NCI-H526 treated with DMSO at 0.1 percent for 48 hours (cell line): ENCODE measurements at regions not wholly inside any gene's neighbourhood (a gene's known extent, or its start where the extent isn't known, plus 50 kb on each side); places are given as distances from the start of the nearest gene placed in this dataset.
A peak's percentile ranks its signal among the peaks of the same experiment; 100 is the strongest.

ENCODE experiments used
- DNase-seq: peaks from one replicate; lab custom pipeline; 2025; lab: John Stamatoyannopoulos, UW

DNA sequence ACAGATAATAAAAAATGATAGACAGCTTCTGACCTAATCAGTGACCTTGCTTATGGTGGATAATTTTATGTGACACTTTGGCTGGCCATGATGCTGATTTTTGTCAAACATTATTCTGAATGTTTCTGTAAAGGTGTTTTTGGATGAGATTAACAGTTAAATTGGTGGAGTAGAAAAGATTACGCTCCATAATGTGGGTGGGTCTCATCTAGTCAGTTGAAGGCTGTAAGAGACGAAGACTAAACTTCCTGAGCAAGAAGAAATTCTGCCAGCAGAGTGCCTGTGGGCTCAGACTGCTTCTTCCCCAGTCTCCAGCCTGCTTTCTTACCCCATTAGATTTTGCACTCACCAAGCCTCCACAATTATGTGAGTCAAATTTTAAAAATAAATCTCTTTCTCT is 214.9 kb upstream of the ITGA4 start:
- no peak for DNase-seq

DNA sequence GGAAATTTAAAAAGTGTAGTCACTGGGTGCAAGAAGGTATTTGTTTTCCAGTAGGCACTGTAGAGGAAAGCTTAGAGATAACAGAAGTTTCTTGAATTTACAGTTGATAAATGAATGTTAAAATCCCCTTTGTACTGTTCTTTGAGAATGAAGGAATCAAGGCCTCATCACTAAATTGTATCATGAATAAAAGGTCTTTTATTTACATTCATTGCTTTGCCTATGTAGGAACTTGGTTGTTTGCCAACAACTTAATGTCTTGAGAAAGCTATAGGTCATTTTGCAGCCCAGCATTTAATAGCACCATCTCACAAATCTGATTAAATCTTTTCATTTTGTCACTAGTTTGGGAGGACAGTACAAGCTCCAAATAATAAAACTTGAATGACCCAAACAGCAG is 213.9 kb upstream of the ITGA4 start:
- DNase-seq, result no peak

DNA sequence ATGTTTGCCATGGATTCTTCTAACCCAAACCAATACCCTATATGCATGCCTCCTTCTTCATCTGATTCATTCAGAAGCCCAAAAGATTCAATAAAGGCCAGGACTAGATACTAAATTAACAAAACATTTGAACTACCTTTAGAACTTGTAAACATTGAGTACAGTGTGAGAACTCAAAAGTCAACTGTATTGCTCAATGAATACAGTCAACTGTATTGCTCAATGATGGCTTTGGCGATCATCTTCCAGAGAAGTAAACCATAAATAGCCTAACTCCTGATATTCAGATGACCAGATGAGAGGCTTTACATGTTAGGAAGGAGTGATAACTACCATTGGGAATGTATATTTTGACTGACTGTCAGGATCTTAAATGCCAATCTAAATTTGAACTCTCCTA is 206.5 kb upstream of the ITGA4 start:
- DNase-seq, result no peak

DNA sequence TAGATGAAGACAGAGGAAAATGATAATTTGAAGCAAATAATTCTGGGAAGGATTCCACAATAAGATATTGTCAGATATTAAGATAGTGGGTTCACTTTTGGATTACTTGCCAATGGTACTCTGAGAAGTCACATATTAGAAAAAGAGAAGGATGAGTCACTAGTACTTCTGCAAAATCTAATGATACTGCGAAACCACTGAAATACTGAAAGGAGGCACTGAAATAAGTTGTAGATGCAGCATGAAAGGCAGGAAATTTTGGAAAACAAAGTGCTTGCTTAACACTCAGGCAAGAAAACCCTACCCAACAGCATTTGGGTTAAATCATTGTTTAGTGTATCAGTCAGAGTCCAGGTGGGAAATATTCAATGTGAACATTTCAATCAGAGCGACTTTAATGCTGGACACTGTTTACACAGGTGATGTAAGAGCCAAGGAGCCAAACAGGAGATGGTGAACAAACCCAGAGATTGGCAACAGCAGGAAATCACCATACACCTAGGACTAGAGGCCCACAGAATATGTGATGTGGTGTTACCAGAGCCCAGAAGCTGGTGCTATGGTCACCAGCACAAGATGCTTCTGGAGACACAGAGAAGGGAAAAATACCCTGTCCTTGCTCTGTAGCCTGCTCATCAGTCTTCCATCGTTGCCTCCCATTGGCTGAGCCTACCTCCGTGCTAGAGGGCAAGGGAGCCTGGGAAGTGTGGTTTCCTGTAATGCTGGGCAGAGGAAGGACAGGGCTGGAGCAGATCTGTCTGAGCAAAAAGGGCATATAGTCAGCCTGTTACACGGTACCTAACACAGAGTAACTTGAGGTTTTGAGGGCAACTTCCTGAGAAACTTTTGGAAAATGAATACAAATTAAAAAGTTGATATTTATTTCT is 204.7 kb upstream of the ITGA4 start:
- no peak for DNase-seq

DNA sequence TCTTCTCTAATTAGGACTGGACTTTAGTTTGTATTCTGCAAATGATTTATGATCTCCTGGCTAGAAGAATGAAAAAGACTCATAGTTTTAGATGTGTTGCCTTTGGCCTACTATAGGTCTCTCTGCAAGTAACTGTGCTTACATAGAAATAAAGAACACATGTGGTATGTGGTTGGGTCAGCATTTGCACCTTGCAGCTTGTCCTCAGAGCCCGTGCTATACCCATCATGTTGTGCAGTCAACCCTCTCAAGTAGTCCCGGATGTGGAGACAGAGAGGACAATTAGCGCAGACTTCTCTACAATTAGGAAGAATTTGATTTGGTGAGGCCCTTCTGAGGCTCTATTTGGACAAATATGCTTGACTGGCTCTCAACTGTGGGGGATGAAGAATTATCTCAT is 203.7 kb upstream of the ITGA4 start:
- DNase-seq, result no peak

DNA sequence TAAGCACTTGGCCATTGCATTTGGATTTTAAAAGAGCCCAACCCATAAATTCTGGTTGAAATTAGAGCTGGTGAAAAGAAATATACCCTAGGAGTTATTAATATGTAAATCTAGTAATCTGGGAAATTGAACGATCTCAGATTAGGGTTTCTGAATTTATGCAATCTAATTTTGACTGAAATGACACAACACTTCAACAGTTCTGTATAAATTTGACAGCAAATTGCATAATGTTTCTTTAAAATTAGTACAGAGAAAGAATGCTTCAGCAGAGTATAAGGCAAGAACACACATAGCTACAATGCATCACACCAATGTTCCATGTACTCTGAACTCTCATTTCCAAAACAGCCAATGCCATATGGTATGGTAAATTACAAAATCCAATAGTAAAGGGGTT is 201.5 kb upstream of the ITGA4 start:
- no peak for DNase-seq

DNA sequence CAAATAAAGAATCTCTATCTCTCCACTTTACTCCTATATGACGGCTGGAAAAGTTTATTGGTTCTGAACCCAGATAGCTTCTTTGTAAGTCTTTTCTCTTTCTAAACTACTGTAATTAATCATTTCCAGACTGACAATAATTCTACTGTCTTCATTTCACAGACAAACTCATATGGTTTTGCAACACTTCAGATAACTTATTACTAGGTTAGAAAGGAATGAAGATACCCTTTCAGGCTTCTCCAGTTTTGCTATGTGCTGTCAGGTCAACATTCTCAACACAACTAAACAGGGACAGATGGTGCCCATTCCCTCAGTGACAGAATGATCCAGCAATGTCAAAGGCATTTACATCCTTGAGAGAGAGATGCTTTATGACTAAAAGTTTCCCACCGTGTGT is 198.5 kb upstream of the ITGA4 start:
- no peak for DNase-seq

DNA sequence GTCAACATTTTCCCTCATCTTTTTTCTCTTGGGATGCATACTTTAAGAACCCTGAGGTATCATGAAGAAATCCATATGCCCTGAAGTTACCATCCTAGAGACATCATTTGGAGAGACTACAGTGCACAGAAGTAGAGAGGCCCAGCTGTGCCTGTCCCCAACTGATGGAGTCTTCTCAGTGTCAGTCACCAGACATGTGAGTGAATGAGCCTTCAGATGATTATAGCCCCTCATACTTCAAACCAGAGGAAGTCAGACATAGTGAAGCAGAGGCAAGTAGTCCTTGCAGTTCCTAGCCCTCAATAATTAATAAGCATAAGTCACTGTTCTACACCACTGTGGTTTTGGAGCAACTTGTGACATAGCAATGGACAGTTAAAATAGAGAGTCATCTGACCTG is 194.4 kb upstream of the ITGA4 start:
- no peak for DNase-seq

DNA sequence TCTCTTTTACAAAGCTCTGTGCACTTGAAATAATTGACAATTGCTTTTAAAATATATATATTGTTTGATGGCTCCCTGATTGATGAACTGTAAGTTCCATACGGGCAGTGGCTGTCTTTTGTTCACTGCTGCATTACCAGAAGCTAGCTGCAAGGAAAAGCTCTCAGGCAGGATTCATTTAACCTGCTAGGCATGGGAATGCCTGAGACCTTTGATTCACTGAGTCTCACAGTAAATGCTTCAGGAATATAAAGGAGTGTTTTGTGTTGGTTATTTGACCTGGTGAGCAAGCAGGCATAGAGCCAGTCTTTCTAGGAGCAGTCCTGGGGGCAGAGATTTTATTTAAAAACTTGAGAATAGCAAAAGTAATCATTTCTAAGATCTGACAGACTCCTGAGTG is 193.2 kb upstream of the ITGA4 start:
- no peak for DNase-seq

DNA sequence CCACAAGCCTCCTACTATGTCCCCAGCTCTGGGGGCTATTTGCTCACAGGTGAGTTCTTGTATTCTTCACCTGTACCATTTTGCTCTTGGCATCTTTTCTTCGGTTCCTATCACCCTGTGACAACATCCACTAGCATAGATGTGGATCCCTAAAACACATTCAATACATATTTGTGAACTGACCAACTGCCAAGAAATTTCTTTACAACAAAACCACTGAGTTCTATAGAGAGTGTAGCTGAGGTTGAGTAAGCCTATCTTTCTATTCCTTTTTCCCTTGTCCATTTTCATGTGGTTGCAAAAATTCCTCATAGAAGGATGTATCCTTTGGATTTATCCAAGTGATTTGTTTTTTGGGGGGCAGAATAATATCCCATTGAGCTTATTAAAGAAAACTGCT is 192.7 kb upstream of the ITGA4 start:
- DNase-seq, result no peak

DNA sequence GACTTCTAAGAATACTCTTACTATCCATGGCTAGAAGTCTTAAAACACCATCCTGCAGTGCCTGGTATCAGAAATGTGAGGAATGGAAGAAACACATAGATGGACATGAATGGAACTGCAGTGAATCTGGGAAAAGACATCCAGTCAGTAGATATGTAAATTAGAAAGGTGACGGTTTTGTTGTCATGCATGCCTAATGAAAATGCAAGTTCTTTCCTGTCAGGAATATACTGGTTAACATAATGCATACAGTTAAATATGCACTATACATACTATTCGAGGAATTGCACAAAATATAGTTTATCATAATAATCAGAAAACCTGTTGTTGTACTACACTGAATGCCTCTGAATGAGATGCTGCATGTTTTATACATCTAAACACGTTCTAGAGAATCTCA is 190.6 kb upstream of the ITGA4 start:
- DNase-seq, result peak; percentile 24

DNA sequence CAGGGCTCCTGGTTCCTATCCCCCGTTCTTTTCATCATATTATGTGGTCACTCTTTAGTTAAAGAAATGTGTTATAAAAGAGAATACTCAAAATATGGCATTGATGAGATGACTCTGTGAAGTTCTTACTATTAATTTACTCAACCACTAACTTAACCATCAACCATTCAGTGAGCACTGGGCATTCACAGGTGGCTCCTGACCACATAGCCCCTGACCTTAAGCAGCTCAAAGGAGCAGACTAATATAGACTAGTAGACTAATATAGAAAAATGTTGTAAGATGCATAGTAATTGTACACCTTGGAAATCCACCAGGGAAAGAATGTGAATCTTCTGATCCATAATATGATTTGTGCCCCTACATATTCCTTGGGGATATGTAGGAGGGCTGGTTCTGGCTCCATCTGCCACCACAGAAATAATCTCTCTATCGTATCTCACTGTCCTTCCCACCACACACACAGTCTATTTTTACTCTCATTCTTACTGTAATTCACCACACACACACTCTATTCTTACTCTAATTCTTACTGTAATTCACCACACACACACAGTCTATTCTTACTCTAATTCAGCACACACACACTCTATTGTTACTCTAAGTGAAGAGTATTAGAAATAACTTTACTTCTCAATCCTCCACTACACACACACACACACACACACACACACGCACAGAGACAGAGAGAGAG is 188.9 kb upstream of the ITGA4 start:
- DNase-seq, result no peak

DNA sequence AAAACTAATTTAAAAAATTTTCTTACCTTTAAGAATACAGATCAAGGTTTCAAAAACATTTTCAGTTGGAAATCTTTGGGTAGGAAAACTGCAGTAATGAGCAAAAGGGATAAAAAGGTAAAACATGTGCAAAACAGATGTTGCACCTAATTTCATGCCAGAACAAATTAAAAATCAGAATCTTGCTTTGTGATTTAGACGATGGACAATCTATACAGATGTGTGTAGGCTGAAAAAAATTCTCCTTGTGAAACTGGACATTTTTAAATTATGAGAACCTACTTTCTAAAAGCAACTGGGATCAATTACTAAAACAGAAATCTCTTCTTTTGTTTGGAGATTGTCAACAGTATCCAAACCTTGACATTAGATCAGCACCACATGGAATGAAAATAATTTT is 183.2 kb upstream of the ITGA4 start:
- DNase-seq, result no peak

DNA sequence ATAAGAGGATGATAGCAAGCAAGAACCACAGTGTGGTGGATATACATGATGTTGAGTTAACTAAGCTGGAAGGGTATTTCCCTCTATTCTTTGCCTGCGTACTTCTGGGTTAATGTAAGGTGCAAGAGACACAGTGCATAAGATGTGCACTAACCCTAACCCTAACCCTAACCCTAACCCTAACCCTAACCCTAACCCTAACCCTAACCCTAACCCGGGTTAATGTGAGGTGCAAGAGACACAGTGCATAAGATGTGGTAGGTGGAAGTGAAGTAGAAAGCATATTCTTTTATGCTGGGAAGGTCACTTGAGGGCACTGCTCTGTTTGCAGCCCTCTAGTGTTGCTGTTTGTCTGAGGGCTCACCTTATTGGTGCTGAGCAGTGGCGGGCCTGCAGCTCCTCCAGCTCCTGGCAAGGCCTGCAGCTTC is 181.5 kb upstream of the ITGA4 start:
- no peak for DNase-seq

DNA sequence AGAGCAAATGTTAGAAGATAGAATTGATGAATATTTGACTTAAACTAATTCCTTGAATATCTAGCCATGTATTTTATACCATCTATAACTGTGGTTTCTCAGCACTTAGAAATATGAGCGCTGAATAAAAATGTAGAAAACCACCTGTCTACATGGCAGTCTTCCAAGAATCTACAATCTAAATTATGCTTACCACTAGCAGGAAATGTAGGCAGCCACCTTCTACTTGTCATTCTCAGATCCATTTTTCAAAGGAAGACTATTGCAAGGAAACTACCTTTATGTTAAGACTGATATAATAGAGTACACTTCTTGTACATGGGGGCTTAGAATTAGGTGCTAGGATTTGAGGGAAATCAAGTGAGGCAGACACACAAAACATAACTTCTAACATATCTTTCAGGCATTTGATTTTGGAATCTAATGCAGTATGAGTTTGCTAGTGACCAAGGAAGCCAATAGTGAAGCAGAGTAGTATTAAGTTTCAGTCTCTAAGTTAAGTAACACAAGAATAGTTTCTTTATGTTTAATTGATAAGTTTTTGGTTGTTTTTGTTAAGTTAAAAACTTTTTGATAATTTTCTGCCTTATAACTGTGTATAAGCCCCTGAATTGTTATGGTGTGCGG is 175.9 kb upstream of the ITGA4 start:
- no peak for DNase-seq

DNA sequence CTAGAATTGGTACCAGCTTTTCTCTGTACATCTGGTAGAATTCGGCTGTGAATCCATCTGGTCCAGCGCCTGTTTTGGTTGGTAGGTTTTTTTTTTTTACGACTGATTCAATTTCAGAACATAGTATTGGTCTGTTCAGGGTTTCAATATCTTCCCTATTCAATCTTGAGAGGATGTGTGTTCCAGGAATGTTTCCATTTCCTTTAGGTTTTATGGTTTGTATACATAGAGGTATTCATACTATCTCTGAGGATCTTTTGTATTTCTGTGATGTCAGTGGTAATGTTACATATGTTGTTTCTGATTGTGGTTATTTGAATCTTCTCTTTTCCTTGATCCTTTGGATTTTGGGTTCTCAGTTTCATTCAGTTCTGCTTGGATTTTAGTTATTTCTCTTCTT is 172.1 kb upstream of the ITGA4 start:
- DNase-seq, result no peak

DNA sequence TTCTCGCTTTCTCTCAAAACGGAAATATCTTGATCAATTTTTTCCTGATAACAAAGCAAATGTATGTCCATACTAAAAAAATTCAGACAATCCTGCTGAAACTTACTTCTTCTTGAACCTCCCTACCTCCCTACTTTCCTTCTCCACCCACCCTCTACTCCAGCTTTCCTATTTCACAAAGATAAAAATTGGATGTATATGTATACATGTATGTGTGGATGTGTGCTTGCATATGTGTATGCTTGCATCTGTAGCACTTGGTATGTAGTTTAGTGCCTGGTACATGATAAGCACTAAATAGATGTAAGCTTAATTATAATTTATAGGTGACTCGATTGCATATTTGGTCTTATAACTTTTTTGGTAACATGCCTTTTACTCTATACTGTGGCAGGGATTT is 167.5 kb upstream of the ITGA4 start:
- no peak for DNase-seq

DNA sequence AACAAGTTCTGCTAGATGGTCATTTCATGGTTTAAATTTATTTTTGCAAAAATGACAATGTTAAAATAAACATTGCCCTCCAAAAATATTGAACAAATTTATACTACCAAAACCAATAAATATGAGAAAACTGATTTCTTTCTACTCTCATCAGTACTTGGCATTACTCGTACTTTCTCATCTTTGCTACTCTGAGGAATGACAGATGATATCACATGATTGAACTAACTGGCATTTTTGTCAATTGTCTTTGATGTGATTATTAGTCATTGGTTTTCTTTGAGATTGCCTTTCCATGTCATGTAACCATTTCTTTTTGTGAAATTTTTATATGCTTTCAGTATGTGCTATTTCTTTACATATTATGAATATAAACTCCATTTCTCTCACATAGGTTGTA is 167.0 kb upstream of the ITGA4 start:
- DNase-seq, result no peak

DNA sequence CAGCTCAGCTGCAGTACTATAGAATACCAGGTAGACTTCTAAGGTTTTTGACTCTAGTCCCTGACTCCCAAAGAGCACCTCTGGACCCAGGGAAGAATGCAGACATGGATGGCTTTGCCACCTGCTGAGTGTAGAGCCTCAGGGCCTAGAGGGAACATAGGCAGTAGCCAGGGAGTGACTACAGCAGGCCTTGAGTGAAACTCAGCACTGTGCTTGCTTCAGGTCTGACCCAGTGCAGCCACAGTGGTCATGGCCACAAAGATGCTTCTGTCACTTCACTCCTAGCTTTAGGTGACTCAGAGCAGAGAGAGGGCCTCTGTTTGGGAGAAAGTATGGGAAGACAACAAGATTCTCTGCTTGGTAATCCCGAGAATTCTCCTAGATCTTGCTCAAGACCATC is 162.2 kb upstream of the ITGA4 start:
- DNase-seq, result no peak

DNA sequence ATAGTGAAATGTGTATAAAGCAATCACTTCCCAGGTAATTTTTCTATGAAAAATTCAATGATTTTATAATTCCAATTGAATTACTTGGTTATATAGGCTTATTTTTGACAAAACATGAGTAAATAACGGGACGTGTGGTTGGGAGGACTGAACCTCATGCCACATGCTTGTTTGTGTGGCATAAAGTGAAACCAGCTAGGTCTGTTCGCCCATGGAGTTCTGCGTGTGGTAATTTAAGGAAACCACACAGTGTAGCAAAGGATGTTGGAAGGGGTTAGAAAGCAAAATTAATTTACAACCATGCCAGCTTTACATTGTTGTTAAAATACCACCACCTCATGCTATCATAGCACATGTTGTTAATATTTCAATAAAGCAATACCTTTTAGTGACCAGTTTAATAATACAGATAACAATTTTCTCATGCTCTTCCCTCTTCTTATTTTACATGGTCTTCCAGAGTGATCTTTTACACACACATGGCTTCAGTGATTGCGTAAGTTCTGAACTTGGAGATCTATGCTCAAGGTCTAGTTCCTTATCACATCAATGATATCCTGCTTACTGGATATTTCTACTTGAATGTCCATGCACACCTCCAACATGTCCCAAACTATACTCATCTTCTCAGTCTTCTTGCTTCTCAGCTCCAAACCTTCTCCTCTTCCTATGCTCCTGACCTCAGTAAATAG is 156.4 kb upstream of the ITGA4 start:
- no peak for DNase-seq

DNA sequence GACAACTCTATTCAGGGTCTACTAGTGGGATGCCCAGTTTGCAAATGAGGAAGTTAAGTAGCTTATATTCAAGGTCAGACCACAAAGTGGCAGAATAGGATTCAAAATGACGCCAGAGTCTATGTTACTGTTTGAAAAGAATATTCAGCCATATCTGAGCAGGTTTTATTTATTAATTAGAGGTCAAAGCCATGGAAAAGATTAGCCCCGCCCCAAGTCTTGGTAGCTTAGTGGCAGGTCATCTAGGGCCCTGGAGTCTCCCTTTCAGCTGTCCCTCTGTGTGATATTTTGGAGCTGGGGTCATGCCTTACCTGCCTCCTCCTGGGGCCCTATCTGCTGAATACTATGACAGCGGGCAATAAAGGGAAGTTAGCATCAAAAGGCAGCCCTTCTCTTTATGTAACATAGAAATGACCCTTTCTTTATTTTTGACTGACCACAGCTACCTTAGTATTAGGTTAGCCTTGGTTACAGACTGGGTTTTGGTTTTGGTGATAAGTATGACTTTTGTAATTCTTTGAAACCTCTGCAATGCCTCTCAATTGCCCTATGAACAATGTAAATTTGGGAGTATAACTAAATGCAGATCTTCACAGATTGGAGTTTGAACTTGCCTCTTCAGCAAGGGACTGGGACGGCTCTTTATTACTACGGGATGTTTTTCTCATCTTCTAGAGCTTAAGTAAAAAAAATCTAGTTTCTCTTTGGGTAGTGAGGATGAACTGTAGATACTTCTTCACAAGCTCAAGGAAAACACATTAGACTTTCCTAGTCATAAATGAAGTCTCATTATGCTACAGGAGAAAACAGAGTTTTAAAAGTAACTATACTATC is 153.0 kb upstream of the ITGA4 start:
- DNase-seq, result no peak
